ENCODE measurements at regions not wholly inside any gene's neighbourhood (a gene's known extent, or its start where the extent isn't known, plus 50 kb on each side); places are given as distances from the start of the nearest gene placed in this dataset.

GRCh38 chr7:46975493-46975892 is 606.4 kb downstream of the TNS3 start:
- H2AFZ ChIP-seq, result no peak overlapping the region
- H3K36me3 ChIP-seq (ENCODE audit: insufficient read depth), result no peaks in the 10 kb centered on the region
- H3K4me2 ChIP-seq, result no peak overlapping the region
- H3K4me1 ChIP-seq (ENCODE audit: insufficient read depth), result no peaks in the 10 kb centered on the region
- TF ChIP-seq EZH2phosphoT487 (IDR thresholded peaks at IDR 0.05; ENCODE audit: unreplicated experiment), result no peak
- no peak for TF ChIP-seq ZNF462 (CRISPR knock-in tag; IDR thresholded peaks at IDR 0.05)
- no peak for TF ChIP-seq CTCF (conservative IDR thresholded peaks at IDR 0.05; ENCODE audit: low read depth in 2 of 2)
- TF ChIP-seq ETS1 (IDR thresholded peaks at IDR 0.05), result no peak
- TF ChIP-seq NANOG (IDR thresholded peaks at IDR 0.05; ENCODE audit: borderline replicate concordance), result no peak
- H3F3A ChIP-seq (replicated peaks; ENCODE audit: low read depth), result no peaks in the 10 kb centered on the region
- no peaks in the 10 kb centered on the region for H3K36me3 Mint-ChIP-seq (ENCODE audit: low read depth)
- no peaks in the 10 kb centered on the region for H3K4me1 Mint-ChIP-seq
- no peaks in the 10 kb centered on the region for H3K27me3 Mint-ChIP-seq (ENCODE audit: insufficient read depth, low read depth, poor library complexity)
- H3K27ac Mint-ChIP-seq, result no peak overlapping the region
- no peak overlapping the region for H3K4me3 Mint-ChIP-seq
- H3K27me3 ChIP-seq (ENCODE audit: insufficient read depth), result no peaks in the 10 kb centered on the region
- H3K9me3 Mint-ChIP-seq, result no peaks in the 10 kb centered on the region
- H3K27ac ChIP-seq (ENCODE audit: low read depth), result no peak overlapping the region
- no peaks in the 10 kb centered on the region; the same call in 1 of the 2 replicates for H4K20me1 ChIP-seq (replicated peaks; ENCODE audit: insufficient read depth)
- H3K4me3 ChIP-seq, result no peak overlapping the region
- H3K9me2 ChIP-seq (ENCODE audit: insufficient read depth), result no peaks in the 10 kb centered on the region; the same call in 1 of the 2 replicates
- no peak for DNase-seq (ENCODE audit: low spot score)
- no peak for ATAC-seq
- no peaks in the 10 kb centered on the region for H3K79me2 ChIP-seq (replicated peaks; ENCODE audit: insufficient read depth)
